Esophagus (tissue), 2 donors: ENCODE measurements at regions not wholly inside any gene's neighbourhood (a gene's known extent, or its start where the extent isn't known, plus 50 kb on each side); places are given as distances from the start of the nearest gene placed in this dataset.

Source experiments
- H3K27ac ChIP-seq, 2 donors: one replicate each; pipeline ENCODE4 v1.5.1; 2013; ENCODE audit warnings: low read depth in 2 of 2, mild to moderate bottlenecking in 2 of 2, inconsistent platforms in 1 of 2, low read length in 1 of 2, moderate library complexity in 1 of 2
- H3K27me3 ChIP-seq, 2 donors: one replicate each; pipeline ENCODE4 v1.6.1; 2013; ENCODE audit warnings: low read length in 2 of 2, control low read depth in 1 of 2, mild to moderate bottlenecking in 1 of 2; ENCODE audit not compliant: insufficient read depth in 2 of 2, control insufficient read depth in 1 of 2
- H3K36me3 ChIP-seq, 2 donors: one replicate each; pipeline ENCODE4 v1.6.1; 2013; ENCODE audit warnings: low read length in 1 of 2; ENCODE audit not compliant: control insufficient read depth in 2 of 2, insufficient read depth in 2 of 2
- H3K4me1 ChIP-seq, 2 donors: one replicate each; pipeline ENCODE4 v1.6.1; 2013; ENCODE audit warnings: low read length in 1 of 2; ENCODE audit not compliant: control insufficient read depth in 2 of 2, insufficient read depth in 2 of 2
- H3K4me3 ChIP-seq, 2 donors: one replicate each; pipeline ENCODE4 v1.5.1; 2013; ENCODE audit warnings: low read length in 2 of 2, mild to moderate bottlenecking in 2 of 2, low read depth in 1 of 2, moderate library complexity in 1 of 2
- H3K9me3 ChIP-seq, 2 donors: one replicate each; pipeline ENCODE4 v1.6.1; 2013; ENCODE audit warnings: mild to moderate bottlenecking in 2 of 2, low read depth in 1 of 2, low read length in 1 of 2, moderate library complexity in 1 of 2; ENCODE audit not compliant: control insufficient read depth in 2 of 2, insufficient read depth in 1 of 2
- WGBS, 2 donors: extraction: QIAGEN DNeasy Blood & Tissue Kit; methylation state at CpG; one replicate each; pipeline ENCODE4 v1.1.7; 2013; 5-methylcytosine and 5-hydroxymethylcytosine counted together
- donor health status: healthy with polysubstance abuse.
- donor health status: Bipolar disorder and iron deficiency.

GRCh38 chr7:115676080-115676479 is 354.5 kb downstream of the TFEC start:
- H3K4me1 ChIP-seq: no peaks in the 10 kb centered on the region
- no peak overlapping the region for H3K27ac ChIP-seq
- H3K36me3 ChIP-seq: no peaks in the 10 kb centered on the region
- no peak overlapping the region for H3K4me3 ChIP-seq
- H3K27me3 ChIP-seq: no peaks in the 10 kb centered on the region
- 53 to 56% methylated on average over 10 of the region's 10 CpGs for WGBS, 2 donors
- H3K9me3 ChIP-seq: no peaks in the 10 kb centered on the region

GRCh38 chr7:115674467-115675024 is 356.0 kb downstream of the TFEC start:
- WGBS, 2 donors: 85 to 86% methylated on average over 3 of the region's 3 CpGs
- Histone ChIP-seq H3K36me3 (no peaks in the 10 kb centered on the region), H3K27ac (no peak overlapping the region), H3K9me3 (no peaks in the 10 kb centered on the region), H3K4me3 (no peak overlapping the region), H3K4me1 (no peaks in the 10 kb centered on the region), H3K27me3 (no peaks in the 10 kb centered on the region)

GRCh38 chr7:115672024-115672423 is 358.5 kb downstream of the TFEC start:
- Histone ChIP-seq H3K4me1 (no peaks in the 10 kb centered on the region), H3K27me3 (no peaks in the 10 kb centered on the region), H3K4me3 (no peak overlapping the region), H3K27ac (no peak overlapping the region), H3K9me3 (no peaks in the 10 kb centered on the region), H3K36me3 (no peaks in the 10 kb centered on the region)
- 37 to 60% methylated on average over 1 of the region's 1 CpG for WGBS, 2 donors

GRCh38 chr7:115662676-115663075 is 367.9 kb downstream of the TFEC start:
- no peak overlapping the region for H3K27ac ChIP-seq
- no peaks in the 10 kb centered on the region for H3K4me1 ChIP-seq
- no peak overlapping the region for H3K4me3 ChIP-seq
- no peaks in the 10 kb centered on the region for H3K9me3 ChIP-seq
- H3K36me3 ChIP-seq: no peaks in the 10 kb centered on the region
- no peaks in the 10 kb centered on the region for H3K27me3 ChIP-seq

GRCh38 chr7:115662120-115662519 is 368.4 kb downstream of the TFEC start:
- Histone ChIP-seq H3K36me3 (no peaks in the 10 kb centered on the region), H3K9me3 (no peaks in the 10 kb centered on the region), H3K4me1 (no peaks in the 10 kb centered on the region), H3K27me3 (no peaks in the 10 kb centered on the region), H3K27ac (no peak overlapping the region), H3K4me3 (no peak overlapping the region)
- WGBS, 2 donors: 77 to 90% methylated on average over 2 of the region's 2 CpGs

- no peaks in the 10 kb centered on the region for H3K9me3 ChIP-seq
- H3K27ac ChIP-seq: no peak overlapping the region
- no peak overlapping the region for H3K4me3 ChIP-seq
- H3K4me1 ChIP-seq: no peaks in the 10 kb centered on the region
- H3K27me3 ChIP-seq: no peaks in the 10 kb centered on the region
- WGBS, 2 donors: 62 to 63% methylated on average over 3 of the region's 3 CpGs
- H3K36me3 ChIP-seq: no peaks in the 10 kb centered on the region
Measured at GRCh38 chr7:115658223-115658622, 372.3 kb downstream of the TFEC start.

GRCh38 chr7:115654384-115655214 is 376.0 kb downstream of the TFEC start:
- Histone ChIP-seq H3K36me3 (no peaks in the 10 kb centered on the region), H3K27me3 (no peaks in the 10 kb centered on the region), H3K27ac (no peak overlapping the region), H3K4me1 (no peaks in the 10 kb centered on the region), H3K9me3 (no peaks in the 10 kb centered on the region), H3K4me3 (no peak overlapping the region)
- 78 to 91% methylated on average over 2 of the region's 2 CpGs for WGBS, 2 donors

GRCh38 chr7:115649429-115649828 is 381.1 kb downstream of the TFEC start:
- no peaks in the 10 kb centered on the region for H3K27me3 ChIP-seq
- no peak overlapping the region for H3K27ac ChIP-seq
- no peak overlapping the region for H3K4me3 ChIP-seq
- H3K36me3 ChIP-seq: no peaks in the 10 kb centered on the region
- H3K4me1 ChIP-seq: no peaks in the 10 kb centered on the region
- no peaks in the 10 kb centered on the region for H3K9me3 ChIP-seq

- no peaks in the 10 kb centered on the region for H3K27me3 ChIP-seq
- no peak overlapping the region for H3K4me3 ChIP-seq
- H3K9me3 ChIP-seq: no peaks in the 10 kb centered on the region
- H3K36me3 ChIP-seq: no peaks in the 10 kb centered on the region
- no peaks in the 10 kb centered on the region for H3K4me1 ChIP-seq
- no peak overlapping the region for H3K27ac ChIP-seq
- WGBS, 2 donors: 79 to 83% methylated on average over 3 of the region's 3 CpGs
Measured at GRCh38 chr7:115647712-115648111, 382.9 kb downstream of the TFEC start.

GRCh38 chr7:115642194-115642593 is 388.4 kb downstream of the TFEC start:
- H3K36me3 ChIP-seq: no peaks in the 10 kb centered on the region
- H3K4me1 ChIP-seq: no peaks in the 10 kb centered on the region
- no peak overlapping the region for H3K4me3 ChIP-seq
- H3K27me3 ChIP-seq: no peaks in the 10 kb centered on the region
- no peaks in the 10 kb centered on the region for H3K9me3 ChIP-seq
- H3K27ac ChIP-seq: no peak overlapping the region
